Karpas-422 (cell line): ENCODE measurements at regions not wholly inside any gene's neighbourhood (a gene's known extent, or its start where the extent isn't known, plus 50 kb on each side); places are given as distances from the start of the nearest gene placed in this dataset.

Source experiments
- DNase-seq: peaks from one replicate; pipeline ENCODE4 v3.0.0-alpha.2; 2015
- H2AFZ ChIP-seq: fragments of 200-600 bp; sonication (generic); 2 replicates; pipeline ENCODE4 v1.6.1; 2014; ENCODE audit warnings: antibody characterized with exemption, low read length, mixed read lengths
- H3K27ac ChIP-seq: fragments of 200-600 bp; sonication (generic); 2 replicates; pipeline ENCODE4 v1.5.1; 2014; ENCODE audit warnings: mild to moderate bottlenecking, low read length, moderate library complexity
- H3K27me3 ChIP-seq: fragments of 200-600 bp; sonication (generic); 2 replicates; pipeline ENCODE4 v1.6.1; 2014; ENCODE audit warnings: low read length, mixed read lengths
- H3K36me3 ChIP-seq: fragments of 200-600 bp; sonication (generic); 2 replicates; pipeline ENCODE4 v1.6.1; 2014; ENCODE audit warnings: low read length, mixed read lengths; ENCODE audit not compliant: insufficient read depth
- H3K4me1 ChIP-seq: fragments of 200-600 bp; sonication (generic); 2 replicates; pipeline ENCODE4 v1.6.1; 2014; ENCODE audit warnings: mild to moderate bottlenecking, low read length, mixed read lengths
- H3K4me2 ChIP-seq: fragments of 200-600 bp; sonication (generic); 2 replicates; pipeline ENCODE4 v1.6.1; 2014; ENCODE audit warnings: low read length, low read depth, mild to moderate bottlenecking; ENCODE audit not compliant: poor library complexity, severe bottlenecking
- H3K4me3 ChIP-seq: fragments of 200-600 bp; sonication (generic); 2 replicates; pipeline ENCODE4 v1.5.1; 2014; ENCODE audit warnings: mild to moderate bottlenecking, antibody characterized with exemption, low read length, mixed read lengths
- H3K79me2 ChIP-seq: fragments of 200-600 bp; sonication (generic); 2 replicates; pipeline ENCODE4 v1.6.1; 2014; ENCODE audit warnings: mild to moderate bottlenecking, low read length, mixed read lengths
- H3K9ac ChIP-seq: fragments of 200-600 bp; sonication (generic); 2 replicates; pipeline ENCODE4 v1.6.0; 2014; ENCODE audit warnings: low read length
- H3K9me2 ChIP-seq: fragments of 200-600 bp; sonication (generic), shearing (Covaris generic); replicated peaks from 2 replicates; pipeline ENCODE4 v1.6.0; 2014; ENCODE audit warnings: mild to moderate bottlenecking, low read length, moderate library complexity; ENCODE audit not compliant: insufficient read depth
- H3K9me3 ChIP-seq: fragments of 300-700, 200-600 bp; sonication (generic); 2 replicates; pipeline ENCODE4 v1.6.1; 2014; ENCODE audit warnings: low read length, mixed read lengths
- H4K20me1 ChIP-seq: fragments of 200-600 bp; sonication (generic); 2 replicates; pipeline ENCODE4 v1.6.1; 2014; ENCODE audit warnings: mild to moderate bottlenecking, antibody characterized with exemption, low read length, low read depth; ENCODE audit not compliant: insufficient read depth

DNA sequence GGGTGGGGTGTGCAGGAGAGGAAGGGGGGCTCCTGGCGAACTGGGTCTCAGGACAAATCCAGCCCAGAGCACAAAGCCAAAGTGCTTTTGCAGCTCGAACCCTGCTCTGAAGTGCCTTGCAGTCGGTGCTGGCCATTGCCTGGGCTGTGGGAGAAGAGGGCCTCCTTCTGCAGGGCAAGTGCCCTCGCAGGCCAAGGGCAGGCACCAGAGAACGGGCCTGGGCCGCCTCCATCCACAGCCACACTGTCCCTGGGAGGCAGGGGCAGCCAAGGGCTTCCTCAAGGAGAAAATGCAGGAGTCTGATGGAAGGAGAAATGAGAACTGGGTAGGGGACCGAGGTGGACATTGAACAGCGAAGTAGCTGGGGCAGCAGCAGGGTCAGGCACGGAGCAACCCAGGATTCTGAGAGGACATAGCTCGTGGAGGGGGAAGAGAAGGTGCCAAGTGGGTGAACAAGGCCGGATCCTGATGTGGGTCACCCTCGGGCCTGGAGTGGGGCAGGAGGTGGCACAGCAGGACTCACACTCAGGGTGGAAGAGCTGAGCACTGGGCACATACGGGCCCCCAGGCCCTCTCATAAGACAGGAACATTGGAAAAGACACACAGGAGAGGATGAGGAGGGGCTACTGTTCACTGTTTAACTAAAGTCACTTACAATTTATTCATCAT, 312.8 kb upstream of the SALL3 start:
- Histone ChIP-seq H3K27me3 (no peaks in the 10 kb centered on the region), H3K4me2 (no peak overlapping the region), H3K9me3 (no peaks in the 10 kb centered on the region), H4K20me1 (no peaks in the 10 kb centered on the region), H3K27ac (no peak overlapping the region), H2AFZ (no peak overlapping the region), H3K36me3 (no peaks in the 10 kb centered on the region), H3K4me1 (no peaks in the 10 kb centered on the region), H3K9ac (no peak overlapping the region), H3K9me2 (no peaks in the 10 kb centered on the region), H3K79me2 (no peaks in the 10 kb centered on the region), H3K4me3 (no peak overlapping the region)
- DNase-seq, result no peak

DNA sequence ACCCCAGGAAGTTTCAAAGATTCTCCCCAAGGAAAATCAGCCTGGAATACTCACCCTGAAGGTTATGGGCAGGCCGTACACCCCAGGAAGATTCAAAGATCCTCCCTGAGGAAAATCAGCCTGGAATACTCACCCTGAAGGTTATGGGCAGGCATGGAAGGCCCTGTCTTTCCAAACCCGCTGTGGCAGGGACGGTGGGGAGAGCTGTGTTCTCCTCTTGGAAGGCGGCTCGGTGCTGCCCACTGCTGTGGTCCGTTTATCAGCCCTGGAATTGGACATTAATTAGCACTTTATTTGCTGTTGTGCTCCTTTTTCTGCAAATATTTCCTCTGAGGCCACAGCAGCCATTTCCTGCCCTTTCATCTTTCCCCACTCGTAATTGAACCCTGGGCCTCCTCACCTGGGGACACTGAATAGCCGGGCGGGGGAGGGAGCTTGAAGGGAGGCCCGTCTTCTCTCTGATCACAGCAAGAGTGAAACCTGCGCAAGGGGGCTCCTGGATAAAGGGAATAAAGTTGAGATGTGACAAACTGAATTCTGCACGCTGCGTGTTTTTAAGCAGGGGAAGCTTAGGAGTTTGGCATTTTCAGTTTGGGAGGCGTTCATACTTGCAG, 308.7 kb upstream of the SALL3 start:
- Histone ChIP-seq H3K27ac (no peak overlapping the region), H4K20me1 (no peaks in the 10 kb centered on the region), H3K27me3 (no peaks in the 10 kb centered on the region; the same call in 1 of the 2 replicates), H3K4me1 (no peaks in the 10 kb centered on the region), H3K4me2 (no peak overlapping the region), H2AFZ (no peak overlapping the region), H3K9me3 (no peaks in the 10 kb centered on the region), H3K9ac (no peak overlapping the region), H3K4me3 (no peak overlapping the region), H3K9me2 (no peaks in the 10 kb centered on the region), H3K79me2 (no peaks in the 10 kb centered on the region), H3K36me3 (no peaks in the 10 kb centered on the region)
- DNase-seq, result no peak

DNA sequence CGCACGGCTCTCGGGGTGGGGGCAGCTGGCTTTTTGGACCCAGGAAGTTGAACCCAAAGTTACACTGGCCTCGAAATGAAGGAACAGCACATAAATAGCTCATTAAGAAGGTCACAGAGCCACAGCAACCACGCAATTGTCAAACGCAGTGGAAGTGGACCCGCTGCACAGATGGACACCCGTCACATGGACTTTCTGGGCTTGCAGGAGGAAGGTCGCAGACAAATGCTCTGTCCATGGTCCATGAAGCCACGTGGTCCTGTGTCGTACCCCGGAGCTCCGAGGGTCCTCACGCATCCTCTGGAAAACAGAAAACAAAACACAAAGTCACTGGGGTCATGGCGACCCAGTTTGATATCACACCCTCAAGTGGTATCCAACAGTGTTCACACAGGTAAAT, 308.1 kb upstream of the SALL3 start:
- no peak overlapping the region for H2AFZ ChIP-seq
- H3K9me2 ChIP-seq, result no peaks in the 10 kb centered on the region
- no peaks in the 10 kb centered on the region for H3K79me2 ChIP-seq
- DNase-seq, result no peak
- no peak overlapping the region for H3K4me3 ChIP-seq
- no peak overlapping the region for H3K4me2 ChIP-seq
- no peaks in the 10 kb centered on the region for H3K9me3 ChIP-seq
- H3K36me3 ChIP-seq, result no peaks in the 10 kb centered on the region
- H3K27ac ChIP-seq, result no peak overlapping the region
- no peak overlapping the region for H3K9ac ChIP-seq
- H3K4me1 ChIP-seq, result no peaks in the 10 kb centered on the region
- no peaks in the 10 kb centered on the region for H4K20me1 ChIP-seq
- H3K27me3 ChIP-seq, result no peaks in the 10 kb centered on the region; the same call in 1 of the 2 replicates

DNA sequence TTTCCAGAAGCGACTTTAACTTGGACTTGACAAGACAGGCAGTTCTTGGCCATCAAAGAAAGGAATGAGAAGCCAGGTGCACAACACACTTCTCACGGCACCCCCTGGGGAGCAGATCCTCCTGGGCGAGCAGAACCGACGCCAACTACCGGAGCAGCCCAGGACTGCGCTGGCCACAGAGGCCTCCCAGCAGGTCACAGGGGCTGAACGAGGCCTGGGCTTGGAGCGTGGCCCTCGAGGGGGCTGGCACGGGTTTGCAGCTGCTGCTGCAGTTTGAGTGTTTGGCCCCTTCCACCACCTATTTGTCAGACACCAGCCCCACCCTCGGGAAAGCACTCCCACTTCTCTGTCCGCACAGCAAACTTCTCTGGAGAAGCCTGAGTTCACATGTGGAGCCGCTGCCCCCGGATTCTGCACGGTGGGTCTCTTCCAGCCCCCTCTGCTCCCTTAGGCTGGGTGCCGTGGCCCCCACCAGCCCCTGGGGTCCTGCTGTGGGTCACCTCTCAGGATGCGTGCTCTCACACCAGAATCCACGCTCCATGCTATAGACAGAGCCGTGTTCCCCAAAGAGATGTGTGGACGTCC, 306.7 kb upstream of the SALL3 start:
- no peak overlapping the region for H3K4me2 ChIP-seq
- no peak overlapping the region for H3K9ac ChIP-seq
- no peaks in the 10 kb centered on the region for H4K20me1 ChIP-seq
- no peak overlapping the region for H3K27ac ChIP-seq
- H3K36me3 ChIP-seq, result no peaks in the 10 kb centered on the region
- no peaks in the 10 kb centered on the region for H3K79me2 ChIP-seq
- no peaks in the 10 kb centered on the region for H3K9me3 ChIP-seq
- H3K9me2 ChIP-seq, result no peaks in the 10 kb centered on the region
- H2AFZ ChIP-seq, result no peak overlapping the region
- H3K27me3 ChIP-seq, result no peaks in the 10 kb centered on the region; the same call in 1 of the 2 replicates
- DNase-seq, result no peak
- H3K4me3 ChIP-seq, result no peak overlapping the region
- H3K4me1 ChIP-seq, result no peaks in the 10 kb centered on the region

DNA sequence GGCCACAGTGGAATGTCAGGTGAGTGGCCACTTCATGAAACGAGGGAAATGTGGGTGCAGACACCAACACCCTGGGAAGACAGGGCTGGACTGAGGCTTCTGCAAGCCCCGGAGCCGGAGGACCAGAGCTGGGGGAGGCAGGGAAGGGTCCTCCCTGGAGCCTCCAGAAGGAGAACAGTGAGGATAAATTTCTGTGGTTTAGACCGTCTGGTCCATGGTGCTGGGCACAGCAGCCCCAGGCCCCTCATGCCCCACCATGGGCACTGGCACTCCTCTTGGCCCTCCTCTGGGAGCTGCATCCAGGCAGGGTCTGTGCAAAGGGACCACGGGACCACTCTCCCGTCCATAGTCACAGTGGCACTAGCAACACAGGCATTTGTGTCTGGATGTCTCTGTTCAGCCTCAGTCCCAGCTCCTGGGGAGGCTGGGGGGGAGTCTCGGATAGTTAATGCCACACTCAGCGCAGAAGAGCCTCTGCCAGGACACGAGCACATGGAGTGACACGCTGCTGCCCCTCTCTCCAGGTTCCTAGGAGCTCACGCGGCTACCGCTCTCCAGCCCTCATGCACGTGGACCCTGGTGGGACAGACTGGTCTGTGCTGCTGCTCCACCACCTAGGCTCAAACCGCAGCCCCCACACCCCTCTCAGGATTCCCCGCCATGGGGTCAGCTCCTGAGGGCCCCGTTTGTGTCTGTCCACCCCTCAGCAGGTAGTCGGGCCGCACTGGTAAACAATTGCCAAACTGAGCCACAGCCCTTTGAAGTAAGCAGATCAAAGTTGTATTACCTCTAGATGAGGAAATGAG, 305.9 kb upstream of the SALL3 start:
- Histone ChIP-seq H2AFZ (no peak overlapping the region), H3K36me3 (no peaks in the 10 kb centered on the region), H3K4me1 (no peaks in the 10 kb centered on the region), H3K9me3 (no peaks in the 10 kb centered on the region), H3K9ac (no peak overlapping the region), H3K79me2 (no peaks in the 10 kb centered on the region), H3K4me2 (no peak overlapping the region), H3K27ac (no peak overlapping the region), H3K27me3 (no peaks in the 10 kb centered on the region; the same call in 1 of the 2 replicates), H3K4me3 (no peak overlapping the region), H3K9me2 (no peaks in the 10 kb centered on the region), H4K20me1 (no peaks in the 10 kb centered on the region)
- no peak for DNase-seq

DNA sequence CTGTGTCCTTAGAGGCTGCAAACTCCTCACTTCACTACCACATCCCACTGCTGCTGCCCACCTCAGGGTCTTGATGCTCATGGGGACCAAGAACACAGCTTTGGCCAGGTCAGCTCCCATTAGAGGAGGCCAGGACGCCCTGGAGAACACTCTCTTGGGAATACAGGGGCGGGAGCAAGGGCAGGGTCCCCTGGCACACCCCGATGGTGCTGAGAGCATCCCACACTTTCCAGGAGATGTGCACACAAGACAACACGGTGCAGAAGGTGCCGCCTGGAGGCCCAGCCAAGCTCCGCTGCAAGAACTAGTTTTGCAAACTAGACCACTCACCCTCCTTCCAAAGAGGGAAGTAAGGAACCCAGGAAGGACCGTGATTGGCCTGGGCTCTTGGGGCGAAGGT, 304.4 kb upstream of the SALL3 start:
- Histone ChIP-seq H3K4me2 (no peak overlapping the region), H3K9me2 (no peaks in the 10 kb centered on the region), H3K4me3 (no peak overlapping the region), H3K9ac (no peak overlapping the region), H2AFZ (no peak overlapping the region), H3K27ac (no peak overlapping the region), H4K20me1 (no peaks in the 10 kb centered on the region), H3K9me3 (no peaks in the 10 kb centered on the region), H3K27me3 (no peaks in the 10 kb centered on the region; the same call in 1 of the 2 replicates), H3K36me3 (no peaks in the 10 kb centered on the region), H3K4me1 (no peaks in the 10 kb centered on the region), H3K79me2 (no peaks in the 10 kb centered on the region)
- DNase-seq, result no peak

DNA sequence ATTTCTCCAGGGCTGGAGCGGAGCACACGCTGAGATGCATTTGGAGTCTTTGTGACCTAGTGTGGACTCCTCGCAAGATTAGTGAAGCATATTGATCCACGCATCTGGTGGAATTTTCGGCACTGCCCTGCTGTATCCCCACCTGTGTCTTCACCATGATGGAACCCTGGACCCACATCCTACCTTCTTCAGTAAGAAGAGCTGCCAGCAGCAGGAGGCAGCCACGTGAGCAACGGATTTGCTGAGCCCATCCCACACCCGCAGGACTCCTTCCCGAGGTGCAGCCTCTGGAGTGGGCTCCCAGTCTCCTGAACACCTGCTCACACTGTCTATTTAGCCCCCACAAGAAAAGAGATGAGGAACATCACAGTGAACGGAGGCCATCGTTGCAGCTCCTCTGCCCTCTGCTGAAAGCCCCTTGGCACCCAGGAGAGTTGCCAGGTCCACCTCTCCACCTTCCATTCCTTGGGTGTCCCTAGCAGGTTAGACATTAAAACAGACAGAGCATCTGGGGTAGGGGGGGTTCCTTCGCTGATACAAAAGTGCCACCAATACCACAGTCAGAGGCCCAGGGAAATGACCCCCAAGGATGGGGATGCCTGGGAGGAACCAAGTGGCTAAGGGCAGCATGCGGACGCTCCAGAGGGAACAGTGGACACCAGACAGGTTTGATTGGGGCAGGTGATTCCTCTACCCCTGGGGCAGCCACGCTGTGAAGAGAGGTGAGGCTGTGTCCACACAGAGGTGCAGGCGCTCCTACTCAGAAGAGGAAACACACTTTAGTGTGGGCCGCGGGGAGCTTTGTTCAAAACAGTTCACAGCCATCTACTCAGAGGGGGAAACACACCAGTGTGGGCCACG, 302.8 kb upstream of the SALL3 start:
- H3K9ac ChIP-seq, result no peak overlapping the region
- H3K27ac ChIP-seq, result no peak overlapping the region
- H3K36me3 ChIP-seq, result no peaks in the 10 kb centered on the region
- H3K9me3 ChIP-seq, result no peaks in the 10 kb centered on the region
- no peak overlapping the region for H3K4me3 ChIP-seq
- no peaks in the 10 kb centered on the region; the same call in 1 of the 2 replicates for H3K27me3 ChIP-seq
- no peaks in the 10 kb centered on the region for H3K79me2 ChIP-seq
- H3K4me2 ChIP-seq, result no peak overlapping the region
- H4K20me1 ChIP-seq, result no peaks in the 10 kb centered on the region
- DNase-seq, result no peak
- no peak overlapping the region for H2AFZ ChIP-seq
- H3K4me1 ChIP-seq, result no peaks in the 10 kb centered on the region
- no peaks in the 10 kb centered on the region for H3K9me2 ChIP-seq
